Rectal smooth muscle tissue (tissue), 1 donor: ENCODE measurements at regions not wholly inside any gene's neighbourhood (a gene's known extent, or its start where the extent isn't known, plus 50 kb on each side); places are given as distances from the start of the nearest gene placed in this dataset.

Experiments used
- H3K27ac ChIP-seq: one replicate; pipeline ENCODE4 v1.7.0; 2013; ENCODE audit warnings: low read depth, low read length, inconsistent platforms
- H3K27me3 ChIP-seq: one replicate; pipeline ENCODE4 v1.7.0; 2013; ENCODE audit warnings: low read length; ENCODE audit not compliant: control insufficient read depth, insufficient read depth
- H3K36me3 ChIP-seq: one replicate; pipeline ENCODE4 v1.7.0; 2013; ENCODE audit warnings: low read length; ENCODE audit not compliant: control insufficient read depth, insufficient read depth
- H3K4me1 ChIP-seq: one replicate; pipeline ENCODE4 v1.7.0; 2013; ENCODE audit warnings: low read length; ENCODE audit not compliant: control insufficient read depth, insufficient read depth
- H3K4me3 ChIP-seq: one replicate; pipeline ENCODE4 v1.7.0; 2013; ENCODE audit warnings: low read length
- H3K9ac ChIP-seq: one replicate; pipeline ENCODE4 v1.7.0; 2013; ENCODE audit warnings: low read length

- Histone ChIP-seq H3K27me3 (no peaks in the 10 kb centered on the region), H3K4me1 (no peaks in the 10 kb centered on the region), H3K27ac (no peak overlapping the region)
These were observed 945.7 kb downstream of the SQOR start for GRCh38 chr15:46580487-46580886.

GRCh38 chr15:46580924-46581323, 946.1 kb downstream of the SQOR start:
- H3K27me3 ChIP-seq, result no peaks in the 10 kb centered on the region
- H3K4me1 ChIP-seq, result no peaks in the 10 kb centered on the region
- H3K27ac ChIP-seq, result no peak overlapping the region
- H3K36me3 ChIP-seq, result no peaks in the 10 kb centered on the region
- H3K4me3 ChIP-seq, result no peak overlapping the region
- H3K9ac ChIP-seq, result no peak overlapping the region

More at GRCh38 chr15:46580487-46580886, 945.7 kb downstream of the SQOR start:
- no peaks in the 10 kb centered on the region for H3K36me3 ChIP-seq
- no peak overlapping the region for H3K4me3 ChIP-seq
- no peak overlapping the region for H3K9ac ChIP-seq

GRCh38 chr15:46589088-46589487, 954.3 kb downstream of the SQOR start:
- H3K27me3 ChIP-seq, result no peaks in the 10 kb centered on the region
- no peaks in the 10 kb centered on the region for H3K36me3 ChIP-seq
- H3K9ac ChIP-seq, result no peak overlapping the region
- H3K4me3 ChIP-seq, result no peak overlapping the region
- no peak overlapping the region for H3K27ac ChIP-seq
- H3K4me1 ChIP-seq, result no peaks in the 10 kb centered on the region

GRCh38 chr15:46591462-46591861, 956.6 kb downstream of the SQOR start:
- no peak overlapping the region for H3K4me3 ChIP-seq
- H3K9ac ChIP-seq, result no peak overlapping the region
- H3K36me3 ChIP-seq, result no peaks in the 10 kb centered on the region
- H3K27me3 ChIP-seq, result no peaks in the 10 kb centered on the region
- no peak overlapping the region for H3K27ac ChIP-seq
- H3K4me1 ChIP-seq, result no peaks in the 10 kb centered on the region

GRCh38 chr15:46595016-46595415, 960.2 kb downstream of the SQOR start:
- H3K4me1 ChIP-seq, result no peaks in the 10 kb centered on the region
- no peaks in the 10 kb centered on the region for H3K27me3 ChIP-seq
- H3K36me3 ChIP-seq, result no peaks in the 10 kb centered on the region
- no peak overlapping the region for H3K9ac ChIP-seq
- no peak overlapping the region for H3K4me3 ChIP-seq
- H3K27ac ChIP-seq, result no peak overlapping the region

GRCh38 chr15:46607077-46607476, 972.2 kb downstream of the SQOR start:
- Histone ChIP-seq H3K9ac (no peak overlapping the region), H3K36me3 (no peaks in the 10 kb centered on the region), H3K27ac (no peak overlapping the region), H3K4me3 (no peak overlapping the region), H3K27me3 (no peaks in the 10 kb centered on the region), H3K4me1 (no peaks in the 10 kb centered on the region)

- no peak overlapping the region for H3K27ac ChIP-seq
- no peaks in the 10 kb centered on the region for H3K36me3 ChIP-seq
- H3K4me3 ChIP-seq, result no peak overlapping the region
- H3K4me1 ChIP-seq, result no peaks in the 10 kb centered on the region
- H3K27me3 ChIP-seq, result no peaks in the 10 kb centered on the region
- no peak overlapping the region for H3K9ac ChIP-seq
These were observed 981.2 kb downstream of the SQOR start for GRCh38 chr15:46616033-46616432.

GRCh38 chr15:46617507-46617906, 982.7 kb downstream of the SQOR start:
- no peak overlapping the region for H3K9ac ChIP-seq
- H3K4me3 ChIP-seq, result no peak overlapping the region
- H3K27me3 ChIP-seq, result no peaks in the 10 kb centered on the region
- H3K4me1 ChIP-seq, result no peaks in the 10 kb centered on the region
- H3K36me3 ChIP-seq, result no peaks in the 10 kb centered on the region
- H3K27ac ChIP-seq, result no peak overlapping the region

- no peaks in the 10 kb centered on the region for H3K27me3 ChIP-seq
- H3K9ac ChIP-seq, result no peak overlapping the region
- H3K36me3 ChIP-seq, result no peaks in the 10 kb centered on the region
- no peak overlapping the region for H3K4me3 ChIP-seq
- H3K27ac ChIP-seq, result no peak overlapping the region
- no peaks in the 10 kb centered on the region for H3K4me1 ChIP-seq
These were observed 984.2 kb downstream of the SQOR start for GRCh38 chr15:46618984-46619383.

- Histone ChIP-seq H3K9ac (no peak overlapping the region), H3K4me3 (no peak overlapping the region), H3K4me1 (no peaks in the 10 kb centered on the region), H3K27me3 (no peaks in the 10 kb centered on the region), H3K36me3 (no peaks in the 10 kb centered on the region), H3K27ac (no peak overlapping the region)
These were observed 985.7 kb downstream of the SQOR start for GRCh38 chr15:46620392-46621013.

- no peaks in the 10 kb centered on the region for H3K4me1 ChIP-seq
- no peaks in the 10 kb centered on the region for H3K36me3 ChIP-seq
- H3K4me3 ChIP-seq, result no peak overlapping the region
- H3K9ac ChIP-seq, result no peak overlapping the region
- no peaks in the 10 kb centered on the region for H3K27me3 ChIP-seq
- H3K27ac ChIP-seq, result no peak overlapping the region
These were observed 988.0 kb downstream of the SQOR start for GRCh38 chr15:46622851-46623250.

- H3K27ac ChIP-seq, result no peak overlapping the region
- no peak overlapping the region for H3K9ac ChIP-seq
- H3K27me3 ChIP-seq, result no peaks in the 10 kb centered on the region
- no peak overlapping the region for H3K4me3 ChIP-seq
- no peaks in the 10 kb centered on the region for H3K36me3 ChIP-seq
- H3K4me1 ChIP-seq, result peaks cover 5% of the 10 kb centered on the region
These were observed 1001.4 kb downstream of the SQOR start for GRCh38 chr15:46636206-46636605.
